ENCODE measurements at regions not wholly inside any gene's neighbourhood (a gene's known extent, or its start where the extent isn't known, plus 50 kb on each side); places are given as distances from the start of the nearest gene placed in this dataset.

- no peak overlapping the region for H2AFZ ChIP-seq (replicated peaks; ENCODE audit: low read length, poor library complexity)
- no peaks in the 10 kb centered on the region for H3K36me3 ChIP-seq (ENCODE audit: control insufficient read depth, insufficient read depth, low read length)
- POLR2A ChIA-PET (ENCODE audit: unreplicated experiment): no interaction called here
- H4K91ac ChIP-seq (ENCODE audit: insufficient read depth, low read depth, low read length): no peak overlapping the region
- TF ChIP-seq MAZ (IDR thresholded peaks at IDR 0.05; ENCODE audit: borderline replicate concordance, low read depth, low read length): no peak
- no peak for TF ChIP-seq BHLHE40 (IDR thresholded peaks at IDR 0.05; ENCODE audit: low read depth, low read length)
- TF ChIP-seq NFE2L2 (IDR thresholded peaks at IDR 0.05; ENCODE audit: low read depth, low read length): no peak
- no peak for TF ChIP-seq SMC3 (IDR thresholded peaks at IDR 0.05; ENCODE audit: low read depth, low read length)
- no peak for TF ChIP-seq CEBPB (IDR thresholded peaks at IDR 0.05; ENCODE audit: low read depth, low read length)
- TF ChIP-seq ELK1 (IDR thresholded peaks at IDR 0.05; ENCODE audit: borderline replicate concordance, low read depth, low read length): no peak
- no peak for TF ChIP-seq RAD21 (IDR thresholded peaks at IDR 0.05; ENCODE audit: low read length)
- no peak for TF ChIP-seq MAFK (IDR thresholded peaks at IDR 0.05; ENCODE audit: low read depth, low read length)
- no peak for TF ChIP-seq CHD1 (IDR thresholded peaks at IDR 0.05; ENCODE audit: low read depth, low read length)
- TF ChIP-seq RFX5 (IDR thresholded peaks at IDR 0.05; ENCODE audit: low read depth, low read length): no peak
- no peak for TF ChIP-seq MXI1 (IDR thresholded peaks at IDR 0.05; ENCODE audit: borderline replicate concordance, low read depth, low read length)
- TF ChIP-seq POLR2A (IDR thresholded peaks at IDR 0.05; ENCODE audit: low read depth, low read length): no peak
- no peak for TF ChIP-seq FOS (IDR thresholded peaks at IDR 0.05; ENCODE audit: low read depth, low read length)
- TF ChIP-seq CTCF (conservative IDR thresholded peaks at IDR 0.05; ENCODE audit: low read depth, low read length): no peak
- TF ChIP-seq RCOR1 (IDR thresholded peaks at IDR 0.05; ENCODE audit: insufficient replicate concordance, low read length): no peak
- no peak for TF ChIP-seq USF2 (IDR thresholded peaks at IDR 0.05; ENCODE audit: low read depth, low read length)
- no peaks in the 10 kb centered on the region for H3K9me3 ChIP-seq (ENCODE audit: control insufficient read depth, insufficient read depth, low read length)
- no peak overlapping the region for H2AK5ac ChIP-seq (ENCODE audit: low read depth, low read length)
- no peak overlapping the region for H2BK15ac ChIP-seq (ENCODE audit: low read depth, low read length)
- H4K8ac ChIP-seq (ENCODE audit: low read depth in 2 of 2, low read length in 2 of 2): no peak overlapping the region
- in situ Hi-C loops (cut with MboI; ENCODE audit: low sequenced_read_pairs): no loop called here
- WGBS, 2 experiments (ENCODE audit: extremely low coverage in 2 of 2, insufficient read length in 1 of 2): 88% methylated on average over 1 of the region's 3 CpGs; no CpG with 5 or more reads in 1 of the 2 experiments
- CTCF ChIA-PET: no interaction called here
- no peak for ATAC-seq (ENCODE audit: low read depth)
- no peak overlapping the region for H3K4me3 ChIP-seq (ENCODE audit: insufficient read depth, low read depth, low read length)
- H3K18ac ChIP-seq (ENCODE audit: low read depth, low read length): no peak overlapping the region
- H2BK5ac ChIP-seq (ENCODE audit: low read depth, low read length, poor library complexity, severe bottlenecking): no peak overlapping the region
- dilution Hi-C loops (cut with HindIII; ENCODE audit: low sequenced_read_pairs, unreplicated experiment): no loop called here
- H3K79me1 ChIP-seq (ENCODE audit: low read depth in 1 of 2, low read length in 2 of 2): peaks cover 0 to 4% of the 10 kb centered on the region in 2 experiments; a peak in 1 of 4 replicates
- H3K9ac ChIP-seq (ENCODE audit: low read depth, low read length): no peak overlapping the region
- no peak overlapping the region for H3K23ac ChIP-seq (ENCODE audit: low read depth, low read length)
- H2BK20ac ChIP-seq (ENCODE audit: low read depth, low read length): no peak overlapping the region
- DNase-seq: no peak
- intact Hi-C loops (cut with micrococcal nuclease): no loop called here
- no peak overlapping the region for H3K4me2 ChIP-seq (ENCODE audit: low read depth, low read length)
- H3K14ac ChIP-seq (replicated peaks; ENCODE audit: low read depth, low read length): no peak overlapping the region
- H3K9me1 ChIP-seq (ENCODE audit: insufficient read depth, low read length): peaks cover 8% of the 10 kb centered on the region; the same call in 1 of the 2 replicates
- no TSS peak for BruUV-seq (replicated peaks)
- H3K56ac ChIP-seq (ENCODE audit: extremely low read depth, insufficient read depth, low read length): no peak overlapping the region
- H4K5ac ChIP-seq (ENCODE audit: low read depth, low read length): no peak overlapping the region
- no peak overlapping the region for H3K27ac ChIP-seq (ENCODE audit: insufficient read depth, low read length)
- no peak overlapping the region for H2AK9ac ChIP-seq (replicated peaks; ENCODE audit: low read depth, low read length, poor library complexity)
- H2BK120ac ChIP-seq (ENCODE audit: low read depth, low read length): no peak overlapping the region
- peaks cover 12% of the 10 kb centered on the region for H3K4me1 ChIP-seq (ENCODE audit: control insufficient read depth, insufficient read depth, low read length)
- H3K27me3 ChIP-seq (ENCODE audit: control insufficient read depth, insufficient read depth, low read length): no peaks in the 10 kb centered on the region
- H3K4ac ChIP-seq (ENCODE audit: low read depth, low read length): no peak overlapping the region
- H4K20me1 ChIP-seq (ENCODE audit: insufficient read depth, low read length): no peaks in the 10 kb centered on the region
Observed at GRCh38 chr20:53808733-53809132, 215.1 kb upstream of the ZNF217 start.

Measured in IMR-90 (cell line).